ENCODE measurements at regions not wholly inside any gene's neighbourhood (a gene's known extent, or its start where the extent isn't known, plus 50 kb on each side); places are given as distances from the start of the nearest gene placed in this dataset.

DNA sequence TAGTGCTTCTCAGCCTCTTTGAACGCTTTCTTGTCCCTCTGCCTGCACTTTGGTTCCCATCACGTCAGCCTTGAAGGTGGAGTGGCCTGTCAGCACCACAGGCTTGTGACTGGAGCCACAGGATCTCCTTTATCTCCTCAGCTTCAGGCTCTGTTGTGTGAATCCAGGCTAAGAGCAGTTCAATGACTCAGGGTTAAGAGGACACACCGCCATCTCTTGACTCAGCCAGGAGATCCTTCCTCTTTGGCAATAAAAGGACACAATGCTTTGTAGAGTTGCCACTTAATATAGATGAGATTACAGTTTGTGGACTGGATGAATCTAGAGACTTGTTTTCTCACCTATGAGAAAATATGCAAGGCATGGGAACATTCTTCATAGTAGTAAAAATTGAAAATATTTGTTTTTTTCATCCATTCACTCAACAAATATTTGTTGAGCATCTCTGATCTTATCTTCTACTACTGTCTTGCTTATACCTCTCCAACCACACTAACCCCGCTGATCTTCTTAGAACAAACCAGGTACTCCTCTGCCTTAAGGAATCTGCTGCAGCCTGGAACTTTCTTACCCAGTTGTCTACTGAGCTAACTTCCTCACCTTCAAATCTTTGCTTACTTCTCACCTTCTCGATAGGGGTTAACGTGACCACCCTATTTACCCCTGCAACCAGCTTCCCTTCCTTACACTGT is 62.3 kb downstream of the UCHL1 start:
- DNase-seq = no peak
- Mint-ChIP-seq H3K27me3 (peaks cover 0 to 9% (median 4%) of the 10 kb centered on the region in 5 donors), H3K27ac (no peak overlapping the region), H3K36me3 (no peaks in the 10 kb centered on the region), H3K9me3 (peaks cover 0 to 11% (median 4%) of the 10 kb centered on the region in 9 donors), H3K4me3 (no peak overlapping the region), H3K4me1 (peaks cover 0 to 6% (median 0%) of the 10 kb centered on the region in 4 donors)
- ATAC-seq = no peak
- POLR2A ChIA-PET = no interaction called here

DNA sequence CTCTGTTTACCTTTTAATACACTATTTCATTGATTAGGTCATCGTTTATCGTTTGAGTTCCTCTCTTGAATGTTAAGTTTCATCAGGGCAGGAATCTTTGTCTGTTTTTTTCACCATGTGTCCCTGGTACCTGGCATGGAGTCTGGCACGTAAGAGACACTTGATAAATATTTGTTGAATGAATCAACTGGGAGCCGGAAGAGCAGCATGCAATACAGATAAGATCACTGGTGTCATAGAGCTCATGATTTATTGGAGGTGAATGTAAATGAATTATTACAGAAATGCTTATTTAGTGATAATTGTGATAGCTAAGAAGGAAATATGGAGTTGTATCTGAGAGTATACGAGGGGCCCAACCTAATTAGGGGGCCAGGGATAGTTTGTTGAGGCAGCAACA is 62.8 kb downstream of the UCHL1 start:
- Mint-ChIP-seq H3K27ac (no peak overlapping the region), H3K4me1 (peaks cover 0 to 6% (median 0%) of the 10 kb centered on the region in 4 donors), H3K4me3 (no peak overlapping the region), H3K36me3 (no peaks in the 10 kb centered on the region), H3K9me3 (peaks cover 0 to 11% (median 5%) of the 10 kb centered on the region in 9 donors), H3K27me3 (peaks cover 0 to 9% (median 4%) of the 10 kb centered on the region in 5 donors)
- DNase-seq (no peak), ATAC-seq (no peak)
- POLR2A ChIA-PET = no interaction called here

DNA sequence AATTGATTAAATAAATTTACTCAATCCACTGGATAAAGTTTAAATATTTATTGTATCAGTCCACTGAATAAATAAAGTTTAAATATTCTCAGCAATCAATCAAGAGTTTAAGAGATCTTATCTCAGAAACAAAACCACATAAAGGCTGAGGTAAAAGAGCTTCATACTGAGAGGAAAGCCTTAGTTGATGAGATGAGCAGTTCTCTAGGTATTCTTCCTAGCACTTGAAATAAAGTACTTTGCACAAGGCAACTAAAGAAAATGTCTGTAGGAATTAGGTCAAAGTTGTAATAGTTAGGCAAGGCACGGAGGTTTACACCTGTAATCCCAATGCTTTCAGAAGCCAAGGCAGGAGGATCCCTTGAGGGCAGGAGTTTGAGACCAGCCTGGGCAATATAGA is 63.5 kb downstream of the UCHL1 start:
- POLR2A ChIA-PET = no interaction called here
- Mint-ChIP-seq H3K27ac (no peak overlapping the region), H3K9me3 (peaks cover 0 to 11% (median 5%) of the 10 kb centered on the region in 9 donors), H3K36me3 (no peaks in the 10 kb centered on the region), H3K4me3 (no peak overlapping the region), H3K27me3 (peaks cover 0 to 7% (median 4%) of the 10 kb centered on the region in 5 donors), H3K4me1 (peaks cover 0 to 6% (median 0%) of the 10 kb centered on the region in 4 donors)
- DNase-seq (no peak), ATAC-seq (no peak)

DNA sequence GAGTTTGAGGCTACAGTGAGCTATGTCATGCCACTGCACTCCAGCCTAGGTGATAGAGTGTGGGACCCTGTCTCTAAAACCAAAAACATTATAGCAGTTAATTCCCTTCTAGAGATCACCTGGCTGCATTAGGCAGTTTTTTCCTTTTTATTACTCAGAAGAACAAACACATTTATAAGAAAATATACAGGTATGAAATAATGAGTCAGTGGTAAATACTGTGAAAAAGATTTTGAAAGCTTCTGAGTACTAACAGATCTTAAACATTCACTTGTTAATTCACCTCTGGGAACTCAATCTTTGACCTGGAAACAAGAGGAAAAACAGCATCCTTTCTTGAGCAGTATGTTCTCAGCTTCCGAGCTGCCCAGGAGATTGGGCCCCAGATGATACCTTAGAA is 64.1 kb downstream of the UCHL1 start:
- H3K27ac Mint-ChIP-seq = no peak overlapping the region
- DNase-seq (no peak), ATAC-seq (no peak)
- peaks cover 0 to 11% (median 4%) of the 10 kb centered on the region in 9 donors for H3K9me3 Mint-ChIP-seq
- H3K27me3 Mint-ChIP-seq = peaks cover 0 to 6% (median 1%) of the 10 kb centered on the region in 5 donors
- H3K36me3 Mint-ChIP-seq = no peaks in the 10 kb centered on the region
- peaks cover 0 to 6% (median 0%) of the 10 kb centered on the region in 4 donors for H3K4me1 Mint-ChIP-seq
- H3K4me3 Mint-ChIP-seq = no peak overlapping the region
- POLR2A ChIA-PET = no interaction called here

DNA sequence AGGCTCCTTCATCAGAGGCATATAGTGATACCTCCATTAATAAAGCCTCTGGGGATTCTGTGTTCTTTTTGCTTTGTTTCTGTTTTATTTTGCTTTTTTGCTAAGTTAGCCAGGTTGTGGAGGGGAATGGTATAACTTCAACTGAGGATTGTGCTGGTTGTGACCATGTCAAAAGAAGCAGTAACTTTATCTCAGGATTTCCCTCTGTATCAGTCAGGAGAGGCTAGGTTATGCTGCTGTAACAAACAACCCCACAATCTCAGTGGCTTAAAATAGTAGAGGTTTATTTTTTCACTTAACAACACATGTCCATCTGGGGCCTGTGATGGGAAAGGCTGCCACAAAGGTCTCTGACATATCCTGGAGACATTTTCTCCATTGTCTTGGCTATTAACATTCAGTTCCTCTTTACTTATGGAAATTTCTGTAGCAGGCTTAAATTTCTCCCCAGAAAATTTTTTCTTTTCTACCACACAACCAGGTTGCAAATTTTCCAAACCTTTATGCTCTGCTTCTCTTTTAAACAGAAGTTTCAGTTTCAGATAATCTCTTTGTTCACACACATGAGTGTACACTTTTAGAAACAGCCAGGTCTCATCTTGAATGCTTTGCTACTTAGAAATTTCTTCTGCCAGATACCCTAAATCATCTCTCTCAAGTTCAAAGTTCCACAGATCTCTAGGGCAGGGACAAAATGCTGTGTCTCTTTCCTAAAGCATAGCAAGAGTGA is 64.7 kb downstream of the UCHL1 start:
- peaks cover 0 to 5% (median 0%) of the 10 kb centered on the region in 5 donors for H3K27me3 Mint-ChIP-seq
- no peak for ATAC-seq
- no peak overlapping the region for H3K27ac Mint-ChIP-seq
- no peaks in the 10 kb centered on the region for H3K36me3 Mint-ChIP-seq
- peaks cover 0 to 6% (median 0%) of the 10 kb centered on the region in 4 donors for H3K4me1 Mint-ChIP-seq
- H3K4me3 Mint-ChIP-seq = no peak overlapping the region
- POLR2A ChIA-PET = no interaction called here
- H3K9me3 Mint-ChIP-seq = peaks cover 0 to 11% (median 2%) of the 10 kb centered on the region in 9 donors
- DNase-seq = no peak

DNA sequence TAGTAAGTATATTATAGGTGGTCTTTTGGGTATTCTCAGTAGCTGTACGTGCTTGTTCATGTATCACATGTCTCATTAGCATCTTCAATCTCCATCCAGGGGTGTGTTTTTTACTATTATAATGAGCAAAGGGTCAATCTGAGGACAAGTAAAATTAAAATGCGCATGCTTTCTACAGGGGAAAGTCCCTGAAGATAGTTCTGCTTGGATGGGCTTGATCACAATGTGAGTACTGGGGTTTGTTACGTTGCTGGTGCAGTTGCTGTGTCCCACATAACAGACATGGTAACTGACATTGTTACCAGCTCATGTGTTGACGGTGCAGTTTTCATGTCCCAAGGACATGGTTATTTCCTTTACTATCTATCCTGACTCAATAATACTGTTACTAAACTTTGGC is 65.9 kb downstream of the UCHL1 start:
- H3K4me1 Mint-ChIP-seq = peaks cover 0 to 6% (median 0%) of the 10 kb centered on the region in 4 donors
- no peak overlapping the region for H3K4me3 Mint-ChIP-seq
- peaks cover 0 to 11% (median 2%) of the 10 kb centered on the region in 9 donors for H3K9me3 Mint-ChIP-seq
- DNase-seq (no peak), ATAC-seq (no peak)
- H3K27ac Mint-ChIP-seq = no peak overlapping the region
- H3K36me3 Mint-ChIP-seq = no peaks in the 10 kb centered on the region
- POLR2A ChIA-PET = no interaction called here
- peaks cover 0 to 8% (median 0%) of the 10 kb centered on the region in 5 donors for H3K27me3 Mint-ChIP-seq

DNA sequence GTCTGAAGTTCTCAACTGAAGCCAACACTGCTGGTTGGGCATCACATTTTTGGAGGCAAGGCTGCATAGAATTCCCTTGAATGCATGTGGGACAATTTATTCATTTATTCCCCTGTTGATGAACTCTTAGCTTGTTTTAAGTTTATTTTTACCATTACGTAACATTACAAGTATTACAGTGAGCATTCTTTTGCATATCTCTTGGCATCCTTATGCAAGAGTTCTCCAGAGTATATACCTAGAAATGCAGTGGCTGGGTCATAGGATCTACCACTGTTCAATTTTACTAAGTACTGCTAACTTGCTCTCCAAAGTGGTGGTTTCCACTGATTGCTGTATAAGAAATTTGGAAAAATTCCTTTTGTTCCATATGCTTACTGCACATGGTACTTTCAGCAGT is 66.5 kb downstream of the UCHL1 start:
- H3K9me3 Mint-ChIP-seq = peaks cover 0 to 13% (median 2%) of the 10 kb centered on the region in 9 donors
- no peaks in the 10 kb centered on the region for H3K36me3 Mint-ChIP-seq
- H3K4me3 Mint-ChIP-seq = no peak overlapping the region
- H3K27ac Mint-ChIP-seq = no peak overlapping the region
- DNase-seq = no peak
- peaks cover 0 to 6% (median 0%) of the 10 kb centered on the region in 4 donors for H3K4me1 Mint-ChIP-seq
- peaks cover 0 to 9% (median 4%) of the 10 kb centered on the region in 5 donors for H3K27me3 Mint-ChIP-seq
- no peak for ATAC-seq
- POLR2A ChIA-PET = no interaction called here

DNA sequence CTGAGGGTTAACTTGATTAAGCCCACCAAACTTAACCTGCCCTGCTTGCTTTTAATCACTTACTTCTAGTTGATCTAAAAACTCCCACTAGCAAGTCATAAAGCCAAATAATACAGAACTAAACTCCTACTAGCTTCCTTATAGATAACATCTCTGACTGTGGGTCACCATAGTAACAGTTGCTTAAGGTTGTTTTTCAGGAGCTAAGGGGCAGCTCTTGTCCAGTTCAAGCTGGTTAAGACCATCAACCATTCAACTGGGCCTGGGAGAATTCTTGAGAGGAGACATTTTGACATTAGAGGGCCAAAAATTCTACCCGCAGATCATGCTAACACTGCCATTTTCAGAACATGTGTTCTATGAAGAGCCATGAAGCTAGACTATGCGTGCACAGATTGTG is 67.0 kb downstream of the UCHL1 start:
- H3K36me3 Mint-ChIP-seq = no peaks in the 10 kb centered on the region
- no peak overlapping the region for H3K4me3 Mint-ChIP-seq
- H3K4me1 Mint-ChIP-seq = peaks cover 0 to 6% (median 0%) of the 10 kb centered on the region in 4 donors
- ATAC-seq = no peak
- DNase-seq = no peak
- H3K27me3 Mint-ChIP-seq = peaks cover 0 to 10% (median 4%) of the 10 kb centered on the region in 5 donors
- POLR2A ChIA-PET = no interaction called here
- no peak overlapping the region for H3K27ac Mint-ChIP-seq
- peaks cover 0 to 18% (median 3%) of the 10 kb centered on the region in 9 donors for H3K9me3 Mint-ChIP-seq

DNA sequence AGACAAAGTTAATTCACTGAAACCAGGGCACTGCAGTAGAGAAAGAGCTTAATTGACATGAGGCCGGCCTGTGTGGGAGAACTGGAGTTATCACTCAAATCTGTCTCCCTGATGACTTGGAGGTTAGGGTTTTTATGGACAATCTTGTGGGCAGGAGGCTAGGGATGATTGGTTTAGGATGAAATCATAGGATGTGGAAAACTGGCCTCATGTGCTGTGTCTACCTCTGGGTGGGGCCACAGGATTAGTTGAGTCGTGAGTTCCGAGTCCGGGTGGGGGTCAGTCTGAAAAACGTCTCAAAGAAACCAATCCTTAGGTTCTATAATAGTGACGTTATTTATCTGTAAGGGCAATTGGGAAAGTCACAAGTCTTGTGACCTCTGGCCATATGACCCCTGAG is 68.1 kb downstream of the UCHL1 start:
- ATAC-seq (no peak), DNase-seq (no peak)
- POLR2A ChIA-PET = no interaction called here
- no peaks in the 10 kb centered on the region for H3K36me3 Mint-ChIP-seq
- H3K4me3 Mint-ChIP-seq = no peak overlapping the region
- H3K27me3 Mint-ChIP-seq = peaks cover under 1 to 15% (median 4%) of the 10 kb centered on the region in 5 donors
- peaks cover 0 to 20% (median 5%) of the 10 kb centered on the region in 9 donors for H3K9me3 Mint-ChIP-seq
- H3K4me1 Mint-ChIP-seq = peaks cover 0 to 6% (median 0%) of the 10 kb centered on the region in 4 donors
- H3K27ac Mint-ChIP-seq = no peak overlapping the region

DNA sequence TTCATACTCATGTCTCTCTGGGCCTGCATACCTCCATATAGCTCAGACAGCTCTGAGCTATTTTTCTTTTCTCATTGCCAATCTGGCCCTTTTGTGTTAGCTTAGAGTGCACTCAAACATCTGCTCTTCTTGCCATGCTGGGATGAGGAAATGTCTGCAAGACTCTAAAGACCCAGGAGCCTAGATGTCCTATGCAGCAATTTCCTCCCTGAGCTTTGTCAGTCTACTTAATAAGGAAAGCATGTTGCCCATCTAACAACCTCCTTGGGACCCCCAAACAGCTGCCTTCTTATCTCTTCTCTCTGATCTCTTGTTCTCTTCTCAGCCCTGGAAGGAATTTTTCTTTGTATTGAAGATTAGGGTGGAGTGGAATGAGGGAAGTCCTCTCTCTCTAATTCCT is 69.2 kb downstream of the UCHL1 start:
- DNase-seq (no peak), ATAC-seq (no peak)
- Mint-ChIP-seq H3K27ac (no peak overlapping the region), H3K4me1 (peaks cover 0 to 6% (median 0%) of the 10 kb centered on the region in 4 donors), H3K9me3 (peaks cover 0 to 20% (median 3%) of the 10 kb centered on the region in 9 donors), H3K4me3 (no peak overlapping the region), H3K36me3 (no peaks in the 10 kb centered on the region), H3K27me3 (peaks cover 1 to 15% (median 6%) of the 10 kb centered on the region in 5 donors)
- POLR2A ChIA-PET = no interaction called here

DNA sequence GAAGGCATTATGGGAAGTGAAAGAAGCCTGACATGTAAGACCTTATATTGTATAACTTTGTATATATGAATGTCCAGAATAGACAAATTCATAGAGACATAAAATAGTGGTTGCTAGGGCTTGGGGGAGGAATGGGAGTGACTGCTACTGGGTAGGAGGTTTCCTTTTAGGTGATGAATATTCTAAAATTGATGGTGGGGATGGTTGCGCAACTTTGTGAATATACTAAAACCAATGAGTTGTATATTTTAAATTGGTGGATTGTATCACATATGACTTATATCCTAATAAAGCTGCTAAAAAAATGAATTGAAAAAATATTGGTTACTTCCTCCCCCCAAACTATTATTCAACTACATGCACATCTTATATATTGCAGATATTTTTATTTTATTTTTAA is 70.0 kb downstream of the UCHL1 start:
- Mint-ChIP-seq H3K9me3 (peaks cover 0 to 16% (median 3%) of the 10 kb centered on the region in 9 donors), H3K36me3 (no peaks in the 10 kb centered on the region), H3K4me1 (peaks cover 0 to 3% (median 0%) of the 10 kb centered on the region in 4 donors), H3K27me3 (peaks cover 1 to 15% (median 6%) of the 10 kb centered on the region in 5 donors), H3K4me3 (no peak overlapping the region), H3K27ac (no peak overlapping the region)
- ATAC-seq (no peak), DNase-seq (no peak)
- POLR2A ChIA-PET = no interaction called here

DNA sequence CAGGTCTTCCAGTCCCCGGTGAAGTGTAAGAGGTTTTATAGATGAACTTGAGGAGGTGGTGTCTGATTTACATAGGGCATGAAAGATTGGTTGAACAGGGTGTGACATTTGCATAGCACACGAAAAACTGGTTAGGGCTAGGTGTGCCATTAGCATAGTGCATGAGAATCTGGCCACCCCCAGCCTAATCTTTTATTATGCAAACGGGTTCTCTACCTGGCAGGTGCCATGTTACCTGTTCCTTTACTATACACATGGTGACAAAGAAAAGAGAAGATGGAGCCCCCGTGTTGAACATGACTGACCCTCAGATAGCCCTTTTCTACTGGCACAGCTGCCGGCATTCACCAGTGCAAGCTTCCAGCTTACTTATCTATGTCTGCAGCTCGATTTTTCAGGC is 71.0 kb downstream of the UCHL1 start:
- Mint-ChIP-seq H3K4me1 (no peaks in the 10 kb centered on the region), H3K27ac (no peak overlapping the region), H3K36me3 (no peaks in the 10 kb centered on the region), H3K4me3 (no peak overlapping the region), H3K27me3 (peaks cover 0 to 15% (median 6%) of the 10 kb centered on the region in 5 donors), H3K9me3 (peaks cover 0 to 9% (median 0%) of the 10 kb centered on the region in 9 donors)
- ATAC-seq = no peak
- no peak for DNase-seq
- POLR2A ChIA-PET = no interaction called here

DNA sequence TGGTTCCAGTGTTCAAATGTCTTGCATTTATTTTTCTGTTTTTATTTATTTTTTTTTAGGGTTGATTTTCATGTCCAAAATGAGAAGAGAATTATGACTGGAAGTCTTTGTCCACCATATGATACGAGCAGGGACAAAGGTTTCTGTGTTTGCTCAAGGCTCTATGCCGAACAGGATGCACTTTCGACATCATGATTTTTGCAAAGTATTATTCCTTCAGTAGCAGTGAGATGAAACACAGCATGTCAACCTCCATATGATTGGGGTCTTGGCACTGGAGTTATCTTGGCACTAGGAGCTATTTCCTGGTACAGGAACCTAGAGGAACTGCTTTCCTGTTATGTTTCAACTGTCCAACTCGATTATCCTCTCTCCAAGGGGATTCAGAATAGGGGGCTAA is 72.6 kb downstream of the UCHL1 start:
- Mint-ChIP-seq H3K27me3 (peaks cover 0 to 22% (median 6%) of the 10 kb centered on the region in 5 donors), H3K4me1 (no peaks in the 10 kb centered on the region), H3K27ac (no peak overlapping the region), H3K4me3 (no peak overlapping the region), H3K36me3 (no peaks in the 10 kb centered on the region), H3K9me3 (peaks cover 0 to 10% (median 0%) of the 10 kb centered on the region in 9 donors)
- POLR2A ChIA-PET = no interaction called here
- ATAC-seq = no peak
- DNase-seq = no peak
